ENCODE measurements at regions not wholly inside any gene's neighbourhood (a gene's known extent, or its start where the extent isn't known, plus 50 kb on each side); places are given as distances from the start of the nearest gene placed in this dataset.

GRCh38 chr13:39895254-39895653 lies 239.8 kb downstream of the COG6 start:
- no peak for FAIRE-seq
- no peak overlapping the region for H2AFZ ChIP-seq (ENCODE audit: control insufficient read depth, low read length)
- H3K27ac ChIP-seq (ENCODE audit: control insufficient read depth, insufficient read depth, low read length), result no peak overlapping the region
- H3K4me2 ChIP-seq (ENCODE audit: control insufficient read depth, extremely low read depth, insufficient read depth, low read depth, low read length), result no peak overlapping the region
- H3K36me3 ChIP-seq (ENCODE audit: control insufficient read depth in 2 of 2, extremely low read depth in 1 of 2, insufficient read depth in 2 of 2, low read length in 2 of 2), result no peaks in the 10 kb centered on the region
- no peak overlapping the region for H3K9ac ChIP-seq (ENCODE audit: control insufficient read depth, extremely low read depth, insufficient read depth, low read length)
- no peak for DNase-seq (ENCODE audit: low read depth, low spot score)
- no peak overlapping the region for H3K4me3 ChIP-seq (ENCODE audit: control insufficient read depth in 2 of 3, extremely low read depth in 1 of 3, insufficient read depth in 2 of 3, low read depth in 1 of 3, low read length in 3 of 3)
- H3K9me1 ChIP-seq (ENCODE audit: control insufficient read depth, extremely low read depth, insufficient read depth, low read length), result no peaks in the 10 kb centered on the region
- dilution Hi-C loops (cut with MboI; ENCODE audit: extremely low pct_ligation_motif_present, low sequenced_read_pairs), result no loop called here
- H3K27me3 ChIP-seq (ENCODE audit: control insufficient read depth, extremely low read depth, insufficient read depth, low read length), result no peaks in the 10 kb centered on the region
- no peaks in the 10 kb centered on the region for H3K79me2 ChIP-seq (ENCODE audit: control insufficient read depth, insufficient read depth, low read length)
- no peaks in the 10 kb centered on the region for H3K4me1 ChIP-seq (ENCODE audit: control insufficient read depth, extremely low read depth, insufficient read depth, low read length)
- H4K20me1 ChIP-seq (ENCODE audit: control insufficient read depth, extremely low read depth, insufficient read depth, low read length), result no peaks in the 10 kb centered on the region
- H3K9me3 ChIP-seq (ENCODE audit: control insufficient read depth, low read depth, low read length), result no peaks in the 10 kb centered on the region
- TF ChIP-seq EZH2 (IDR thresholded peaks at IDR 0.05; ENCODE audit: low read length), result no peak
- no peak for TF ChIP-seq CTCF (optimal IDR thresholded peaks at IDR 0.05 in 1 of 3, IDR thresholded peaks at IDR 0.05 in 1 of 3, conservative IDR thresholded peaks at IDR 0.05 in 1 of 3; ENCODE audit: extremely low read depth in 1 of 3, insufficient read depth in 2 of 3, low read length in 3 of 3)

- H3K9ac ChIP-seq (ENCODE audit: control insufficient read depth, extremely low read depth, insufficient read depth, low read length), result no peak overlapping the region
- FAIRE-seq, result no peak
- no peaks in the 10 kb centered on the region for H3K36me3 ChIP-seq (ENCODE audit: control insufficient read depth in 2 of 2, extremely low read depth in 1 of 2, insufficient read depth in 2 of 2, low read length in 2 of 2)
- no peak for DNase-seq (ENCODE audit: low read depth, low spot score)
- H3K9me3 ChIP-seq (ENCODE audit: control insufficient read depth, low read depth, low read length), result no peaks in the 10 kb centered on the region
- H3K9me1 ChIP-seq (ENCODE audit: control insufficient read depth, extremely low read depth, insufficient read depth, low read length), result no peaks in the 10 kb centered on the region
- H3K27me3 ChIP-seq (ENCODE audit: control insufficient read depth, extremely low read depth, insufficient read depth, low read length), result no peaks in the 10 kb centered on the region
- no peak overlapping the region for H3K4me2 ChIP-seq (ENCODE audit: control insufficient read depth, extremely low read depth, insufficient read depth, low read depth, low read length)
- no peak overlapping the region for H3K27ac ChIP-seq (ENCODE audit: control insufficient read depth, insufficient read depth, low read length)
- TF ChIP-seq CTCF (optimal IDR thresholded peaks at IDR 0.05 in 1 of 3, IDR thresholded peaks at IDR 0.05 in 1 of 3, conservative IDR thresholded peaks at IDR 0.05 in 1 of 3; ENCODE audit: extremely low read depth in 1 of 3, insufficient read depth in 2 of 3, low read length in 3 of 3) (no peak), EZH2 (IDR thresholded peaks at IDR 0.05; ENCODE audit: low read length) (no peak)
- dilution Hi-C loops (cut with MboI; ENCODE audit: extremely low pct_ligation_motif_present, low sequenced_read_pairs), result no loop called here
- no peaks in the 10 kb centered on the region for H3K4me1 ChIP-seq (ENCODE audit: control insufficient read depth, extremely low read depth, insufficient read depth, low read length)
- H4K20me1 ChIP-seq (ENCODE audit: control insufficient read depth, extremely low read depth, insufficient read depth, low read length), result no peaks in the 10 kb centered on the region
- no peak overlapping the region for H3K4me3 ChIP-seq (ENCODE audit: control insufficient read depth in 2 of 3, extremely low read depth in 1 of 3, insufficient read depth in 2 of 3, low read depth in 1 of 3, low read length in 3 of 3)
- no peak overlapping the region for H2AFZ ChIP-seq (ENCODE audit: control insufficient read depth, low read length)
- no peaks in the 10 kb centered on the region for H3K79me2 ChIP-seq (ENCODE audit: control insufficient read depth, insufficient read depth, low read length)
These were observed 242.2 kb downstream of the COG6 start for GRCh38 chr13:39897636-39898035.

Measured in keratinocyte (primary cell).